Tongue (tissue), 1 donor: ENCODE measurements at regions not wholly inside any gene's neighbourhood (a gene's known extent, or its start where the extent isn't known, plus 50 kb on each side); places are given as distances from the start of the nearest gene placed in this dataset.

ENCODE experiments used
- DNase-seq: peaks from one replicate; pipeline ENCODE4 v3.0.0-alpha.2; 2015

GRCh38 chr6:40937491-40937890 lies 101.5 kb downstream of the UNC5CL start:
- DNase-seq, result no peak

GRCh38 chr6:40936818-40937251 lies 102.2 kb downstream of the UNC5CL start:
- no peak for DNase-seq

- no peak for DNase-seq
Measured at GRCh38 chr6:40933864-40934263, 105.2 kb downstream of the UNC5CL start.

GRCh38 chr6:40932953-40933352 lies 106.1 kb downstream of the UNC5CL start:
- DNase-seq, result no peak

GRCh38 chr6:40932366-40932765 lies 106.7 kb downstream of the UNC5CL start:
- no peak for DNase-seq

- DNase-seq, result no peak
Measured at GRCh38 chr6:40931931-40932330, 107.1 kb downstream of the UNC5CL start.

GRCh38 chr6:40930555-40930954 lies 108.5 kb downstream of the UNC5CL start:
- DNase-seq, result peak; percentile 67

GRCh38 chr6:40930045-40930444 lies 109.0 kb downstream of the UNC5CL start:
- DNase-seq, result peak; percentile 56

GRCh38 chr6:40929176-40929575 lies 109.8 kb downstream of the UNC5CL start:
- no peak for DNase-seq

GRCh38 chr6:40928763-40929162 lies 110.3 kb downstream of the UNC5CL start:
- no peak for DNase-seq

- DNase-seq, result no peak
Measured at GRCh38 chr6:40928307-40928706, 110.7 kb downstream of the UNC5CL start.

- no peak for DNase-seq
Measured at GRCh38 chr6:40925341-40925740, 113.7 kb downstream of the UNC5CL start.

GRCh38 chr6:40924839-40925238 lies 114.2 kb downstream of the UNC5CL start:
- no peak for DNase-seq

- no peak for DNase-seq
Measured at GRCh38 chr6:40923880-40924279, 115.1 kb downstream of the UNC5CL start.

GRCh38 chr6:40923326-40923725 lies 115.7 kb downstream of the UNC5CL start:
- no peak for DNase-seq

GRCh38 chr6:40922281-40922680 lies 116.7 kb downstream of the UNC5CL start:
- no peak for DNase-seq

GRCh38 chr6:40918040-40918651 lies 120.9 kb downstream of the UNC5CL start:
- no peak for DNase-seq

GRCh38 chr6:40917603-40918002 lies 121.4 kb downstream of the UNC5CL start:
- DNase-seq, result no peak

GRCh38 chr6:40916845-40917244 lies 122.2 kb downstream of the UNC5CL start:
- no peak for DNase-seq

GRCh38 chr6:40915165-40915564 lies 123.9 kb downstream of the UNC5CL start:
- DNase-seq, result no peak

- no peak for DNase-seq
Measured at GRCh38 chr6:40914005-40914404, 125.0 kb downstream of the UNC5CL start.

- DNase-seq, result peak; percentile 78
Measured at GRCh38 chr6:40912158-40912946, 126.7 kb downstream of the UNC5CL start.

- no peak for DNase-seq
Measured at GRCh38 chr6:40910260-40910893, 128.6 kb downstream of the UNC5CL start.

GRCh38 chr6:40909811-40910210 lies 129.2 kb downstream of the UNC5CL start:
- no peak for DNase-seq
